NCI-H2196 treated with DMSO at 0.1 percent for 48 hours (cell line): ENCODE measurements at regions not wholly inside any gene's neighbourhood (a gene's known extent, or its start where the extent isn't known, plus 50 kb on each side); places are given as distances from the start of the nearest gene placed in this dataset.

Experiments
- DNase-seq: peaks from one replicate; lab custom pipeline; 2025; ENCODE audit not compliant: unreplicated experiment; lab: John Stamatoyannopoulos, UW

GRCh38 chr3:30201715-30202114, 404.7 kb upstream of the TGFBR2 start:
- no peak for DNase-seq

GRCh38 chr3:30203301-30203700, 403.1 kb upstream of the TGFBR2 start:
- DNase-seq, result no peak

DNA sequence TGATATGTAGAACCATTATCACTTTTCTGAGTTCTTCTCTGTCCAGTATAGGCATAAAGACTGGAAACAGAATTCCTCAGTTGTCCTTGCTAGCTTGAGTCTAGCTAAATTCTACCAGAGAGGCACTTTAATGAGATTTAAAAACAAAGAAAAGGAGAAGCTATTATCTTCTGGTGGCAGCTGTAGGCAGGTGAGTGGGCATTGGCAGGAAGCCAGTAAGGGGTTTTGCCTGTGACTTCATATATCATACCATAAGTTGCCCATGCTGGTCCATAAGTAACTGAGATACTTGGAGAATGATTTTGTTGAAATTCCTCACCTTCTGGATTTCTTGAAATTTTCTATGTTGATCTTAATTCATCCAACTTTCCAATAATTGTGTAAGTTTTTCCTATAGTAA, 402.3 kb upstream of the TGFBR2 start:
- no peak for DNase-seq

GRCh38 chr3:30206051-30206450, 400.4 kb upstream of the TGFBR2 start:
- no peak for DNase-seq

GRCh38 chr3:30221619-30222018, 384.8 kb upstream of the TGFBR2 start:
- DNase-seq, result no peak

GRCh38 chr3:30222441-30222840, 384.0 kb upstream of the TGFBR2 start:
- no peak for DNase-seq

DNA sequence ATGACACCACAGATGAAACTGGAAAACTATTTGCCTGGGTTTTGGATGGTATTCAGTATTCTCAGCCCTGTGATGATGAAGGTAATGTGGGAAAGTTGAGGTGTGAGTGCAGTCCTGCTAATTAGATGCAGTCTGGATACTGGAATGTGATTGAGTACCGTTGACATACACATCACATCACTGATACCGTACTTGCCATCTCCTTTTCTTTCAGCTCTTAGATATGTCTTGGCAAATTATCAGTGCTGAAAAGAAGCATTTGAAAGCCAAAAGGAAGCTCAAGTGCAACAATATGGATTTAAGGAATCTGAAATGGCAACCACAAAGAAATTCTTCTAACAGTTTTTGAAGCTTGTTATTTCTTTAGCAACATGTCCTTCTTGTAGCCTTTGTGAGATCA, 381.4 kb upstream of the TGFBR2 start:
- DNase-seq, result no peak

- no peak for DNase-seq
Observed at GRCh38 chr3:30226601-30227151, 379.7 kb upstream of the TGFBR2 start.

GRCh38 chr3:30227571-30228301, 378.7 kb upstream of the TGFBR2 start:
- DNase-seq, result no peak

- DNase-seq, result no peak
Observed at GRCh38 chr3:30228302-30228631, 378.1 kb upstream of the TGFBR2 start.

GRCh38 chr3:30231277-30232141, 374.9 kb upstream of the TGFBR2 start:
- DNase-seq, result no peak

GRCh38 chr3:30232142-30232541, 374.3 kb upstream of the TGFBR2 start:
- no peak for DNase-seq

DNA sequence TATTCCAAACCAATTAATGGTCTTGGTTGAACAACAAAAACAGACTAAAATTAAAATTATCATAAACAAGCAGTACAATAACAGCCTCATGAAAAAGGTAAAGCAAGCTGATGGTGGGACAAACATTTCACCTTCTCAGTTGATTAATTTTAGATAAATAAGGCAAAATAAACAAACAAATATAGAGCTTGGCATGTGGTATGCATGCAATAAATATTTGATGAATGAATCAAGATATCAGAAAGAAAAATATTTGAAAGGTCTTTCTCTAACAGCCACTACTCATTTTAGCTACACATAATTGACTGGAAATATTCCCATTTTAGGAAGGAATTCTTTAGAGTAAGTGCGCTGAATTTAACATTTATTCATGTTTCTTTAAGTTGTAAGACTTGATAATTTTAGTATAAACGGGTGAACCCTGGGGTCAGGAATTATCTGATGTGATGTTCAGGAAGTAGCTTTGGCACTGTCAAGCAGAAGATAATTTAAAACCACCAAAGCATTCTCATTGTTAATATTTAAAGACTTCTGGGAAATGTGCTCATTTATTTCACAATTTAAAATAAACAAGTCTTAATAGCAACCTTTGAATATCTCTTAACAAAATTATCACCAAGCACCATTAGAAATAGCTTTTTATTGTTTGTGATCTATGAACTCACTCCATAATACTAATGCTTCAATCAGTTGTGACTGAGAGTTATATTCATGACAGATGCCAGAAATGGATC, 372.3 kb upstream of the TGFBR2 start:
- no peak for DNase-seq

DNA sequence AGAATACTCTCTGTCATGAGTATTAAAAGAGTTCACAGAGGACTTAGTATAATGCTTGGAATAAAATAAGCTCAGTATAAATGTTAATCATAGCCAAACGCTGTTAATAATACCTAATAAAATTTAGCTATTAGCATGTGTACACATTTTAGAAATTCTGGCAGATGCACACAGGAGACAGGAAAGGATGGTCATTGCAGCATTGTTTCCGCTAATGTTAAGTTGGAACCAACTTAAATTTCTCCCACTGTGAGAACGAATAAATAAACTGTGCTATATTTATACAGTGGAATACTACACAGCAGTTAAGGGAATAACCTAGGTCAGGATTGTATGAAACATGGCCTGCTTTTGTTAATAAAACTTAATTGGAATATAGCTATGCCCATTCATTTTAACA, 370.4 kb upstream of the TGFBR2 start:
- no peak for DNase-seq

GRCh38 chr3:30241721-30242120, 364.7 kb upstream of the TGFBR2 start:
- DNase-seq, result no peak

- DNase-seq, result no peak
Observed at GRCh38 chr3:30245858-30246622, 360.4 kb upstream of the TGFBR2 start.

GRCh38 chr3:30248423-30248822, 358.0 kb upstream of the TGFBR2 start:
- DNase-seq, result no peak

DNA sequence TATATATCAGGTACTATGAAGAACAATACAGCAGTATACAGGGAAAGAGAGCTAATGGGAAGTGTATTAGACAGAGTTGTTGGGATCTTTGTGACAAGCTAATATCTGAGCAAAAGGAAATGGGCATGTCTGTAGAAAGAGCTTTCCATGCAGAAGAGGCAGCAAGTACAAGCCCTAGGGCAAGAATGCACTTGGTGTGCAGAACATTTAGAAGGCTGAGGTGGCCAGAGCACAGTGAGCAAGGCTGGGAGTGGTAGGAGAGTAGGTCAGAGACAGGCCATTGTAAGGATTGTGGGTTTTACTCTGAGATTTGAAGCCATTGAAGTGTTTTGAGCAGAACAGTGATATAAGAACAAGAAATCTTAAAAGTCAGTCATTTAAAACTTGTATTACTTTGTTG, 353.9 kb upstream of the TGFBR2 start:
- no peak for DNase-seq

DNA sequence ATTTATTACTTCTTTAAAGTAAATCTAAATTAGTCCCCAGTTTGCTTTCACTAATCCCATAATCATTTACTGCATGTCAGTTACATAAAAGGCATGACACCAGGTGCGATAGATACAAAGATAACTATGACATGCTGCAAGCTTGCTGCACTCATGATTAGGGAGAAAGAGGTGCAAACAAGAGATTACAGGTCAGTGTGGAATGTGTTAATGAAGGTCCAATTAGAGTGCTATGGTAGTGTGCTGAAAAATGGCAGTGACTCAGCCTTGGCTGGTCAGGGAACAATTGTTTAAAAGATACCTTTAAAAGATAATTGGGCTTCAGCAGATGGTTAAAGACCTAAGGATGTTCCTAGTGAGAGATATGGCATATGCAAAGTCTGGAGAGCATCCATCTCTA, 352.6 kb upstream of the TGFBR2 start:
- DNase-seq, result no peak

- DNase-seq, result no peak
Observed at GRCh38 chr3:30256474-30256873, 349.9 kb upstream of the TGFBR2 start.
